ENCODE measurements at regions not wholly inside any gene's neighbourhood (a gene's known extent, or its start where the extent isn't known, plus 50 kb on each side); places are given as distances from the start of the nearest gene placed in this dataset.

- no peaks in the 10 kb centered on the region for H4K20me1 ChIP-seq (replicated peaks; ENCODE audit: insufficient read depth)
- no peaks in the 10 kb centered on the region for H3K27me3 ChIP-seq (ENCODE audit: insufficient read depth)
- peaks cover 12% of the 10 kb centered on the region for H3K27me3 Mint-ChIP-seq (ENCODE audit: insufficient read depth, low read depth, poor library complexity)
- no peak overlapping the region for H3K4me2 ChIP-seq
- H3K27ac Mint-ChIP-seq = no peak overlapping the region
- H3K4me1 Mint-ChIP-seq = peaks cover 25% of the 10 kb centered on the region
- 0 out of 2 replicates have a peak overlapping the region, but pooled peaks have one; percentile 52 for H2AFZ ChIP-seq
- no peaks in the 10 kb centered on the region for H3K79me2 ChIP-seq (replicated peaks; ENCODE audit: insufficient read depth)
- 0 out of 3 replicates have a peak, but pooled peaks cover 4% of the 10 kb centered on the region for H3K36me3 Mint-ChIP-seq (ENCODE audit: low read depth)
- ATAC-seq (peak; percentile 94), DNase-seq (ENCODE audit: low spot score) (no peak)
- H3K4me1 ChIP-seq (ENCODE audit: insufficient read depth) = peaks cover 10% of the 10 kb centered on the region
- 0 out of 2 replicates have a peak, but pooled peaks cover 4% of the 10 kb centered on the region for H3K9me2 ChIP-seq (ENCODE audit: insufficient read depth)
- no peaks in the 10 kb centered on the region for H3K36me3 ChIP-seq (ENCODE audit: insufficient read depth)
- H3F3A ChIP-seq (replicated peaks; ENCODE audit: low read depth) = no peaks in the 10 kb centered on the region
- no peak overlapping the region for H3K4me3 Mint-ChIP-seq
- peaks cover 14% of the 10 kb centered on the region; the same call in 2 of the 3 replicates for H3K9me3 Mint-ChIP-seq
- no peak overlapping the region for H3K27ac ChIP-seq (ENCODE audit: low read depth)
- no peak overlapping the region for H3K4me3 ChIP-seq
- TF ChIP-seq ZNF462 (CRISPR knock-in tag; IDR thresholded peaks at IDR 0.05) = no peak
- no peak for TF ChIP-seq REST (IDR thresholded peaks at IDR 0.05; ENCODE audit: unreplicated experiment)
- TF ChIP-seq JUNB (IDR thresholded peaks at IDR 0.05; ENCODE audit: unreplicated experiment) = no peak
- TF ChIP-seq ZNF331 (CRISPR knock-in tag; IDR thresholded peaks at IDR 0.05; ENCODE audit: low read depth) = no peak
- TF ChIP-seq EZH2phosphoT487 (IDR thresholded peaks at IDR 0.05; ENCODE audit: unreplicated experiment) = no peak
- TF ChIP-seq NANOG (IDR thresholded peaks at IDR 0.05; ENCODE audit: borderline replicate concordance) = no peak
- no peak for TF ChIP-seq ETS1 (IDR thresholded peaks at IDR 0.05)
- TF ChIP-seq EZH2 (IDR thresholded peaks at IDR 0.05; ENCODE audit: low read depth, unreplicated experiment) = no peak
- no peak for TF ChIP-seq ZNF114 (CRISPR knock-in tag; IDR thresholded peaks at IDR 0.05)
- TF ChIP-seq CTCF (conservative IDR thresholded peaks at IDR 0.05; ENCODE audit: low read depth in 2 of 2) = no peak
- TF ChIP-seq CREB1 (CRISPR knock-in tag; IDR thresholded peaks at IDR 0.05; ENCODE audit: low read depth) = no peak
- no peak for TF ChIP-seq STAT1 (IDR thresholded peaks at IDR 0.05; ENCODE audit: unreplicated experiment)
- no peak for TF ChIP-seq POLR2AphosphoS5 (IDR thresholded peaks at IDR 0.05; ENCODE audit: low read depth)
Observed at GRCh38 chr13:40390401-40390916, 276.0 kb downstream of the FOXO1 start.

Data from GM23338 (cell line).